ENCODE measurements at regions not wholly inside any gene's neighbourhood (a gene's known extent, or its start where the extent isn't known, plus 50 kb on each side); places are given as distances from the start of the nearest gene placed in this dataset.

DNA sequence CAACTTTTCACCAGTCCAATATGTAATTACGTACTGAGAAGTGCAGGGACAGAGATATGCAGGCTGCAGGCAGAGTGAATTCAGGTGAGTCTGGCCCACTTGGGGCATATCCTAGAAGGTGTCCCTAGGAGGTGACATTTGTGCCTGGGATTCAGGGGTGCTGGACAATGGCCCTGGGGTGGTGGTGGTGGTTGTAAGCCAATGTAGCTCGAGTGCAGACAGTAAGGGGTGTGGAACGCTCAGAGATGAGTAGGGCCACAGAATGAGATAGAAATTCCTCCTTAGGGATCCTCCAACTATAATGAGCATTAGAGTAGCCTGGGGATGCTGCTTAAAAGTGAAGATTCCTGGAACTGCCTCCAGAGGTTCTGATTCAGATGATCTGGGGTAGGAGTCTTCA, 221.7 kb upstream of the MPHOSPH6 start:
- H3K27ac ChIP-seq (ENCODE audit: low read depth, low read length), result no peak overlapping the region
- H3K79me2 ChIP-seq (ENCODE audit: insufficient read depth, low read length), result no peaks in the 10 kb centered on the region
- H3K9me3 ChIP-seq (ENCODE audit: low read depth, low read length), result no peaks in the 10 kb centered on the region
- no peaks in the 10 kb centered on the region for H4K20me1 ChIP-seq (ENCODE audit: insufficient read depth, low read length)
- no peaks in the 10 kb centered on the region for H3K27me3 ChIP-seq (ENCODE audit: insufficient read depth, low read length)
- no peaks in the 10 kb centered on the region for H3K36me3 ChIP-seq (ENCODE audit: insufficient read depth, low read length)
- TF ChIP-seq, protein P1, sequence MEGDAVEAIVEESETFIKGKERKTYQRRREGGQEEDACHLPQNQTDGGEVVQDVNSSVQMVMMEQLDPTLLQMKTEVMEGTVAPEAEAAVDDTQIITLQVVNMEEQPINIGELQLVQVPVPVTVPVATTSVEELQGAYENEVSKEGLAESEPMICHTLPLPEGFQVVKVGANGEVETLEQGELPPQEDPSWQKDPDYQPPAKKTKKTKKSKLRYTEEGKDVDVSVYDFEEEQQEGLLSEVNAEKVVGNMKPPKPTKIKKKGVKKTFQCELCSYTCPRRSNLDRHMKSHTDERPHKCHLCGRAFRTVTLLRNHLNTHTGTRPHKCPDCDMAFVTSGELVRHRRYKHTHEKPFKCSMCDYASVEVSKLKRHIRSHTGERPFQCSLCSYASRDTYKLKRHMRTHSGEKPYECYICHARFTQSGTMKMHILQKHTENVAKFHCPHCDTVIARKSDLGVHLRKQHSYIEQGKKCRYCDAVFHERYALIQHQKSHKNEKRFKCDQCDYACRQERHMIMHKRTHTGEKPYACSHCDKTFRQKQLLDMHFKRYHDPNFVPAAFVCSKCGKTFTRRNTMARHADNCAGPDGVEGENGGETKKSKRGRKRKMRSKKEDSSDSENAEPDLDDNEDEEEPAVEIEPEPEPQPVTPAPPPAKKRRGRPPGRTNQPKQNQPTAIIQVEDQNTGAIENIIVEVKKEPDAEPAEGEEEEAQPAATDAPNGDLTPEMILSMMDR (IDR thresholded peaks at IDR 0.05; ENCODE audit: extremely low read depth, low read depth, low read length), result no peak
- no peak overlapping the region for H3K4me3 ChIP-seq (ENCODE audit: insufficient read depth, low read length)
- H3K4me2 ChIP-seq (ENCODE audit: insufficient read depth, low read length), result no peak overlapping the region
- no peak for DNase-seq (ENCODE audit: insufficient read length, low spot score, missing footprints)
- no peaks in the 10 kb centered on the region for H3K4me1 ChIP-seq (ENCODE audit: insufficient read depth, low read length)
- no peak overlapping the region for H2AFZ ChIP-seq (ENCODE audit: low read length)

DNA sequence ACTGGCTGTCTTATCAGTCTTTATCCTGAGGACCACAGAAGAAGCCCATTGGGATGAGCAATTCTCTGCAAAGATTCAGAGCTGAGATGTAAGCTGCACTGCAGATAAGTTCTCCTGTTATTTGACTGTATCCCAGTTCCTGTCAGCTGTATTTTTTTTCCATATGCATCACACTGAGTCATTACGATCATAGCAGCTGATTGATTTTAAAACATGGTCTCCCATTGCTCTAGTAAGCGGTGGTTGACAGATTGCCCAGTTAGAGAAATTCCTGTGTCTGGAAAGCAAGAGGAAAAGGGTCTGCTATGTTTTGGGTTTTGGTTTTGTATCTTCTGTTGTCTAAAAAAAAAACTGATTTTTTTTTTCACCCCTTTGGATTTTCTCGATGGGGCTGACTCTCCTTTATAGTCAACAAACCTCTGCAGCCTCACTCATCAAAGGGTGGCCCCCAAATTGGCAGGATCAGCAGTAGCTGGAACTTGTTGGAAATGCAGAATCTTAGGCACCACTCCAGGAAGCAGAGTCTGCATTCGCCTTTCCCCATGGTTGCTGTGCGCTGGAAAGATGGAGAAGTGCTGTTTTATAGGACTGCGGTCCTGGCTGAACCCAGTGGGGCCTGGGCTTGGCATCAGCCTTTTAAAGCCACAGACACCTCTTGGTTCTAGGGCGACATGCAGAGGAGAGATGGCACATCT, 220.1 kb upstream of the MPHOSPH6 start:
- TF ChIP-seq, protein P1 (IDR thresholded peaks at IDR 0.05; ENCODE audit: extremely low read depth, low read depth, low read length), result no peak
- H3K9me3 ChIP-seq (ENCODE audit: low read depth, low read length), result no peaks in the 10 kb centered on the region
- no peak overlapping the region for H2AFZ ChIP-seq (ENCODE audit: low read length)
- H3K27me3 ChIP-seq (ENCODE audit: insufficient read depth, low read length), result no peaks in the 10 kb centered on the region
- no peaks in the 10 kb centered on the region for H3K79me2 ChIP-seq (ENCODE audit: insufficient read depth, low read length)
- H3K4me2 ChIP-seq (ENCODE audit: insufficient read depth, low read length), result no peak overlapping the region
- no peak for DNase-seq (ENCODE audit: insufficient read length, low spot score, missing footprints)
- no peaks in the 10 kb centered on the region for H3K36me3 ChIP-seq (ENCODE audit: insufficient read depth, low read length)
- no peaks in the 10 kb centered on the region for H4K20me1 ChIP-seq (ENCODE audit: insufficient read depth, low read length)
- no peak overlapping the region for H3K4me3 ChIP-seq (ENCODE audit: insufficient read depth, low read length)
- H3K27ac ChIP-seq (ENCODE audit: low read depth, low read length), result no peak overlapping the region
- no peaks in the 10 kb centered on the region for H3K4me1 ChIP-seq (ENCODE audit: insufficient read depth, low read length)

DNA sequence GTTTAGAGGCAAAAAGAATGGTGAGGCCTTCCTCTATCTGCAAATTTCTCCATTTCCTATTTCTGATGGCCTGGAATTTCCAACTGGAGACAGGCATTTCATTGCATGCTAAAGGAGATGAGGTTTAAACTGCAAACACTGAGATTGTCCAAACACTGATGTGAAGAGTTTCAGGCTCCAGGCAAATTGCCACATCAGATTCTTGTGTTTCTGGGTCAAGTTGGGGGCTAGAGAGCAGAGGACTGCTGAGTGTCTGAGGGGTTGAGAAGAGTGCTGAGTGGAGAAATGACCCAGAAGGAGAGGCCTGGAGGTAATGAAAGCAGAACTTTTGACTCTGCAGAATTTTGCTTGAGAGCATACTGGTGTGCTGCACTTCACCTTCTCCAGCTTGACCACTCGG, 216.7 kb upstream of the MPHOSPH6 start:
- Histone ChIP-seq H3K27me3 (ENCODE audit: insufficient read depth, low read length) (no peaks in the 10 kb centered on the region), H3K27ac (ENCODE audit: low read depth, low read length) (no peak overlapping the region), H4K20me1 (ENCODE audit: insufficient read depth, low read length) (no peaks in the 10 kb centered on the region), H3K4me2 (ENCODE audit: insufficient read depth, low read length) (no peak overlapping the region), H3K79me2 (ENCODE audit: insufficient read depth, low read length) (no peaks in the 10 kb centered on the region), H2AFZ (ENCODE audit: low read length) (no peak overlapping the region), H3K9me3 (ENCODE audit: low read depth, low read length) (no peaks in the 10 kb centered on the region), H3K4me1 (ENCODE audit: insufficient read depth, low read length) (no peaks in the 10 kb centered on the region), H3K4me3 (ENCODE audit: insufficient read depth, low read length) (no peak overlapping the region), H3K36me3 (ENCODE audit: insufficient read depth, low read length) (no peaks in the 10 kb centered on the region)
- DNase-seq (ENCODE audit: insufficient read length, low spot score, missing footprints), result no peak
- TF ChIP-seq, protein P1 (IDR thresholded peaks at IDR 0.05; ENCODE audit: extremely low read depth, low read depth, low read length), result no peak

DNA sequence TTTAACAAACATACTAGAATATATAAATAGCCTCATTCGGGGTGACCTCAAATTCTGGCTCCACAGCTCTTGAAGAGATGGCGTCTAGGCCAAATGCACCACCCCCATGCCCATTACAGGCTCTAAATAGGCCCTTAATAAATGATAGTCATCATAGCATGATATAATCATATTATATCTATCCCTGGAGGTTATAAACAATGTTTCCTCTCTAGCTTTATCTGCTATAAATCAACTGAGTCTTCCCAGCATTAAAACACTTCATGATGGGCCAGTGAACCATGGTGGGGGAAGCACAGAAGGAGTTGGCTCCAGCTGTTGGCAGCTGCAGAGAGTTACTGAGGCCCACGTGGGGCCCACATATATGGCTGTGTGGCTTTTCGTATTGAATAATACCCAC, 214.9 kb upstream of the MPHOSPH6 start:
- H3K4me1 ChIP-seq (ENCODE audit: insufficient read depth, low read length), result no peaks in the 10 kb centered on the region
- H3K27me3 ChIP-seq (ENCODE audit: insufficient read depth, low read length), result no peaks in the 10 kb centered on the region
- TF ChIP-seq, protein P1 (IDR thresholded peaks at IDR 0.05; ENCODE audit: extremely low read depth, low read depth, low read length), result no peak
- H3K4me3 ChIP-seq (ENCODE audit: insufficient read depth, low read length), result no peak overlapping the region
- H2AFZ ChIP-seq (ENCODE audit: low read length), result no peak overlapping the region
- H3K36me3 ChIP-seq (ENCODE audit: insufficient read depth, low read length), result no peaks in the 10 kb centered on the region
- no peak for DNase-seq (ENCODE audit: insufficient read length, low spot score, missing footprints)
- H3K79me2 ChIP-seq (ENCODE audit: insufficient read depth, low read length), result no peaks in the 10 kb centered on the region
- no peak overlapping the region for H3K4me2 ChIP-seq (ENCODE audit: insufficient read depth, low read length)
- no peak overlapping the region for H3K27ac ChIP-seq (ENCODE audit: low read depth, low read length)
- H3K9me3 ChIP-seq (ENCODE audit: low read depth, low read length), result no peaks in the 10 kb centered on the region
- H4K20me1 ChIP-seq (ENCODE audit: insufficient read depth, low read length), result no peaks in the 10 kb centered on the region

All from osteoblast (primary cell).